OCI-LY7 (cell line): ENCODE measurements at regions not wholly inside any gene's neighbourhood (a gene's known extent, or its start where the extent isn't known, plus 50 kb on each side); places are given as distances from the start of the nearest gene placed in this dataset.

Experiments used
- BruUV-seq: library from RNA; stranded (reverse); fragments of 400-500 nt; replicated peaks from 2 replicates; lab custom pipeline; 2021; lab: Mats Ljungman, UMichigan
- CTCF ChIA-PET: fragments of 300-600 bp; sonication (Branson Sonifier 250); formaldehyde crosslinking; loops from one replicate; lab custom pipeline; 2022; ENCODE audit warnings: antibody characterized with exemption; ENCODE audit not compliant: unreplicated experiment; lab: Charles Lee
- POLR2A ChIA-PET: fragments of 300-600 bp; sonication (Branson Sonifier 250); formaldehyde crosslinking; loops from one replicate; lab custom pipeline; 2022; ENCODE audit warnings: antibody characterized with exemption; lab: Charles Lee
- DNase-seq: peaks from one replicate; pipeline ENCODE4 v3.0.0-alpha.2; 2015; ENCODE audit warnings: low spot score
- H2AFZ ChIP-seq: fragments of 200-600 bp; sonication (generic), shearing (Covaris generic); 2 replicates; pipeline ENCODE4 v1.6.1; 2014; ENCODE audit warnings: mild to moderate bottlenecking, antibody characterized with exemption, low read length, moderate library complexity
- H3K27ac ChIP-seq: fragments of 200-600 bp; sonication (generic); 2 replicates; pipeline ENCODE4 v1.5.1; 2014; ENCODE audit warnings: mixed run types, low read depth, mild to moderate bottlenecking, moderate library complexity, low read length, inconsistent platforms; ENCODE audit not compliant: poor library complexity, severe bottlenecking
- H3K36me3 ChIP-seq: fragments of 200-600 bp; sonication (generic); 2 replicates; pipeline ENCODE4 v1.6.1; 2014; ENCODE audit warnings: mild to moderate bottlenecking, antibody characterized with exemption, low read length, moderate library complexity, mixed read lengths; ENCODE audit not compliant: insufficient read depth
- H3K4me1 ChIP-seq: fragments of 200-600 bp; sonication (generic); 2 replicates; pipeline ENCODE4 v1.5.1; 2014; ENCODE audit warnings: mild to moderate bottlenecking, low read length; ENCODE audit not compliant: insufficient read depth, poor library complexity, severe bottlenecking
- H3K4me2 ChIP-seq: fragments of 200-600 bp; sonication (generic); 2 replicates; pipeline ENCODE4 v1.6.1; 2014; ENCODE audit warnings: mild to moderate bottlenecking, low read length
- H3K4me3 ChIP-seq: fragments of 200-600 bp; sonication (generic); 2 replicates; pipeline ENCODE4 v1.5.1; 2014; ENCODE audit warnings: mild to moderate bottlenecking, low read depth, low read length; ENCODE audit not compliant: poor library complexity, severe bottlenecking
- H3K79me2 ChIP-seq: fragments of 200-600 bp; sonication (generic); 2 replicates; pipeline ENCODE4 v1.6.1; 2016; ENCODE audit warnings: low read depth, mild to moderate bottlenecking, low read length, moderate library complexity, mixed read lengths; ENCODE audit not compliant: insufficient read depth
- H3K9me2 ChIP-seq: fragments of 200-600 bp; sonication (generic); 2 replicates; pipeline ENCODE4 v1.6.1; 2016; ENCODE audit warnings: mild to moderate bottlenecking, low read length, mixed read lengths; ENCODE audit not compliant: insufficient read depth
- H3K9me3 ChIP-seq: fragments of 200-600 bp; sonication (generic); 2 replicates; pipeline ENCODE4 v1.6.1; 2014; ENCODE audit warnings: mild to moderate bottlenecking, mixed run types, low read length, mixed read lengths
- H4K20me1 ChIP-seq: fragments of 200-600 bp; sonication (generic); 2 replicates; pipeline ENCODE4 v1.6.1; 2014; ENCODE audit warnings: mild to moderate bottlenecking, antibody characterized with exemption, low read length, moderate library complexity, mixed read lengths; ENCODE audit not compliant: insufficient read depth
- CTCF ChIP-seq: fragments of 200-600 bp; sonication (generic); conservative IDR thresholded peaks from 2 replicates; pipeline ENCODE4 v1.5.1; 2014; ENCODE audit warnings: mild to moderate bottlenecking, antibody characterized with exemption, low read length, moderate library complexity, mixed read lengths
- EZH2phosphoT487 ChIP-seq: fragments of 200-600 bp; sonication (generic); IDR thresholded peaks from 2 replicates; pipeline ENCODE4 v1.6.1; 2018; ENCODE audit warnings: low read depth, borderline replicate concordance, mild to moderate bottlenecking, mixed run types, antibody characterized with exemption, low read length, moderate library complexity, mixed read lengths
- intact Hi-C: fragments of 100-400 bp; cut with micrococcal nuclease; formaldehyde crosslinking; loops from one replicate; pipeline ENCODE4 v1.10.0; 2022; ENCODE audit not compliant: unreplicated experiment

- no peak overlapping the region for H2AFZ ChIP-seq
- peaks cover 6% of the 10 kb centered on the region for H3K4me1 ChIP-seq
- no peak overlapping the region for H3K27ac ChIP-seq
- no peaks in the 10 kb centered on the region for H3K9me2 ChIP-seq
- no peak overlapping the region for H3K4me3 ChIP-seq
- ChIA-PET POLR2A (no interaction called here), CTCF (no interaction called here)
- TF ChIP-seq CTCF (no peak), EZH2phosphoT487 (no peak)
- intact Hi-C loops: no loop called here
- H3K9me3 ChIP-seq: 0 out of 2 replicates have a peak, but pooled peaks cover 3% of the 10 kb centered on the region
- H3K36me3 ChIP-seq: no peaks in the 10 kb centered on the region
- H3K4me2 ChIP-seq: no peak overlapping the region
- DNase-seq: no peak
- H3K79me2 ChIP-seq: no peaks in the 10 kb centered on the region
- no TSS peak for BruUV-seq
- no peaks in the 10 kb centered on the region for H4K20me1 ChIP-seq
Measured at GRCh38 chr11:12315024-12315423, 62.3 kb upstream of the PARVA start.

- H2AFZ ChIP-seq: no peak overlapping the region
- no TSS peak for BruUV-seq
- H3K4me2 ChIP-seq: no peak overlapping the region
- TF ChIP-seq EZH2phosphoT487 (no peak), CTCF (no peak)
- H4K20me1 ChIP-seq: no peaks in the 10 kb centered on the region
- no peak for DNase-seq
- 0 out of 2 replicates have a peak, but pooled peaks cover 3% of the 10 kb centered on the region for H3K9me3 ChIP-seq
- H3K4me1 ChIP-seq: peaks cover 6% of the 10 kb centered on the region
- no peaks in the 10 kb centered on the region for H3K79me2 ChIP-seq
- no peak overlapping the region for H3K4me3 ChIP-seq
- ChIA-PET POLR2A (no interaction called here), CTCF (no interaction called here)
- H3K36me3 ChIP-seq: no peaks in the 10 kb centered on the region
- intact Hi-C loops: no loop called here
- H3K27ac ChIP-seq: no peak overlapping the region
- no peaks in the 10 kb centered on the region for H3K9me2 ChIP-seq
Measured at GRCh38 chr11:12316432-12316831, 60.9 kb upstream of the PARVA start.

- no peak for TF ChIP-seq CTCF
- TF ChIP-seq EZH2phosphoT487: no peak
- Histone ChIP-seq H3K9me3 (0 out of 2 replicates have a peak, but pooled peaks cover 3% of the 10 kb centered on the region), H3K4me1 (peaks cover 6% of the 10 kb centered on the region), H3K27ac (no peak overlapping the region), H3K9me2 (no peaks in the 10 kb centered on the region), H3K4me3 (no peak overlapping the region), H3K79me2 (no peaks in the 10 kb centered on the region), H3K4me2 (0 out of 2 replicates have a peak overlapping the region, but pooled peaks have one; percentile 17), H2AFZ (no peak overlapping the region), H4K20me1 (no peaks in the 10 kb centered on the region), H3K36me3 (no peaks in the 10 kb centered on the region)
- DNase-seq: no peak
- CTCF ChIA-PET: no interaction called here
- intact Hi-C loops: no loop called here
- POLR2A ChIA-PET: no interaction called here
- BruUV-seq: no TSS peak
Measured at GRCh38 chr11:12318791-12319438, 58.5 kb upstream of the PARVA start.
